Uterus (tissue), 2 donors: ENCODE measurements at regions not wholly inside any gene's neighbourhood (a gene's known extent, or its start where the extent isn't known, plus 50 kb on each side); places are given as distances from the start of the nearest gene placed in this dataset.

Source experiments
- CTCF ChIP-seq, 4 experiments: fragments of 200-600 bp in 2 of 4; fragments of 450-650 bp in 2 of 4; sonication (generic) in 2 of 4; IDR thresholded peaks; one replicate each; pipeline ENCODE4 v1.5.1; 2016 to 2019; ENCODE audit warnings: antibody characterized with exemption in 4 of 4, mild to moderate bottlenecking in 2 of 4, moderate library complexity in 1 of 4
- POLR2A ChIP-seq, 2 donors: fragments of 450-650 bp; IDR thresholded peaks; one replicate each; pipeline ENCODE4 v1.6.1; 2016; ENCODE audit warnings: antibody characterized with exemption in 2 of 2, mild to moderate bottlenecking in 1 of 2, moderate library complexity in 1 of 2

- TF ChIP-seq CTCF (IDR thresholded peaks at IDR 0.05) = no peak
- TF ChIP-seq POLR2A (IDR thresholded peaks at IDR 0.05) = no peak
These were observed 93.9 kb downstream of the C17orf67 start for GRCh38 chr17:56739776-56740175.
